ENCODE measurements at regions not wholly inside any gene's neighbourhood (a gene's known extent, or its start where the extent isn't known, plus 50 kb on each side); places are given as distances from the start of the nearest gene placed in this dataset.

DNA sequence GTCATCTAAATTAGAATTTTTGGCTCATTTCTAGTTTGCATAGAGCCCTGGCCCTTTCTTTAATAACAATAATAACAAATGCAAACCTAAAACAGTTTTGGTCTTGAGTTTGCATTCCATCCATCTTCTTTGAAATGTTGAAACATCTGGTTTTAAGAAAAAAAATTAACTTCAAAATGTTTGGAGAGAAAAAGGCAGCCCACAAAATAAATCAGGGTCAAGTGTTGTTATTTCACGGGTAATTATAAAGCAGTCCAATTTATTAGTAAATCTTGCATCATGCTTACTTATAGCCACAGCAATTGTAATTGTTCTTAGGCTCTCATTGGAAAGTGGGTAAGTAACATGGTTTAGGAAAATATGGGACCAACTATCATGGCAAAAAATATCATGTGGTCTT is 247.0 kb upstream of the MEF2C start:
- Histone ChIP-seq H3K9me3 (replicated peaks) (no peaks in the 10 kb centered on the region), H3K27me3 (ENCODE audit: low read depth) (no peaks in the 10 kb centered on the region), H3K27ac (replicated peaks) (no peak overlapping the region), H3K4me3 (no peak overlapping the region), H3K36me3 (no peaks in the 10 kb centered on the region), H3K4me1 (no peaks in the 10 kb centered on the region)
- no peak for DNase-seq
- intact Hi-C loops (cut with micrococcal nuclease), result no loop called here
- TF ChIP-seq, protein P1, sequence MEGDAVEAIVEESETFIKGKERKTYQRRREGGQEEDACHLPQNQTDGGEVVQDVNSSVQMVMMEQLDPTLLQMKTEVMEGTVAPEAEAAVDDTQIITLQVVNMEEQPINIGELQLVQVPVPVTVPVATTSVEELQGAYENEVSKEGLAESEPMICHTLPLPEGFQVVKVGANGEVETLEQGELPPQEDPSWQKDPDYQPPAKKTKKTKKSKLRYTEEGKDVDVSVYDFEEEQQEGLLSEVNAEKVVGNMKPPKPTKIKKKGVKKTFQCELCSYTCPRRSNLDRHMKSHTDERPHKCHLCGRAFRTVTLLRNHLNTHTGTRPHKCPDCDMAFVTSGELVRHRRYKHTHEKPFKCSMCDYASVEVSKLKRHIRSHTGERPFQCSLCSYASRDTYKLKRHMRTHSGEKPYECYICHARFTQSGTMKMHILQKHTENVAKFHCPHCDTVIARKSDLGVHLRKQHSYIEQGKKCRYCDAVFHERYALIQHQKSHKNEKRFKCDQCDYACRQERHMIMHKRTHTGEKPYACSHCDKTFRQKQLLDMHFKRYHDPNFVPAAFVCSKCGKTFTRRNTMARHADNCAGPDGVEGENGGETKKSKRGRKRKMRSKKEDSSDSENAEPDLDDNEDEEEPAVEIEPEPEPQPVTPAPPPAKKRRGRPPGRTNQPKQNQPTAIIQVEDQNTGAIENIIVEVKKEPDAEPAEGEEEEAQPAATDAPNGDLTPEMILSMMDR (IDR thresholded peaks at IDR 0.05; ENCODE audit: borderline replicate concordance), result no peak

- TF ChIP-seq, protein P1 (IDR thresholded peaks at IDR 0.05; ENCODE audit: borderline replicate concordance), result no peak
- Histone ChIP-seq H3K27ac (replicated peaks) (no peak overlapping the region), H3K27me3 (ENCODE audit: low read depth) (no peaks in the 10 kb centered on the region), H3K4me1 (no peaks in the 10 kb centered on the region), H3K4me3 (no peak overlapping the region), H3K36me3 (no peaks in the 10 kb centered on the region), H3K9me3 (replicated peaks) (no peaks in the 10 kb centered on the region)
- intact Hi-C loops (cut with micrococcal nuclease), result no loop called here
- DNase-seq, result no peak
These were observed 246.1 kb upstream of the MEF2C start for GRCh38 chr5:89128906-89129625.

DNA sequence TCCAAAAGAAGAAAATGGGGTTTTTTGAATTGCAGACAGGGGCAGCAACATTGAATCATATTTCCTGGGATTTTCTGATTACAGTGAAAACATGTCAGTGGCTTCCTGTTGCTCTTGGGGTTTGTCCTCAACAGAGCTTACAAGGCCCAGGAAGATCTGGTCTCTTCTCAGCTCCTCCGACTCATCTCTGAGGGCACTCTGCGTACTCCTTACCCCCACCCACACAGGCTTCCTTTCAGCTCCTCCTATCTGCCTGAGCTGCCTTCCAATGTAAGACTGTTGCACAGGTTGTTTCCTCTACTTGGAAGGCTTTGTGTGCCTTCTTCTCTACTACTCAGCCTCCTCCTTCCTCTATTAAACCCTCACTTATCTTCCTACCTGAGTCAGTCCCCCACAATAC is 245.1 kb upstream of the MEF2C start:
- H3K9me3 ChIP-seq (replicated peaks), result no peaks in the 10 kb centered on the region
- no peaks in the 10 kb centered on the region for H3K36me3 ChIP-seq
- no peak for DNase-seq
- H3K4me1 ChIP-seq, result no peaks in the 10 kb centered on the region
- no peak overlapping the region for H3K27ac ChIP-seq (replicated peaks)
- TF ChIP-seq, protein P1 (IDR thresholded peaks at IDR 0.05; ENCODE audit: borderline replicate concordance), result no peak
- H3K27me3 ChIP-seq (ENCODE audit: low read depth), result no peaks in the 10 kb centered on the region
- H3K4me3 ChIP-seq, result no peak overlapping the region
- intact Hi-C loops (cut with micrococcal nuclease), result no loop called here

DNA sequence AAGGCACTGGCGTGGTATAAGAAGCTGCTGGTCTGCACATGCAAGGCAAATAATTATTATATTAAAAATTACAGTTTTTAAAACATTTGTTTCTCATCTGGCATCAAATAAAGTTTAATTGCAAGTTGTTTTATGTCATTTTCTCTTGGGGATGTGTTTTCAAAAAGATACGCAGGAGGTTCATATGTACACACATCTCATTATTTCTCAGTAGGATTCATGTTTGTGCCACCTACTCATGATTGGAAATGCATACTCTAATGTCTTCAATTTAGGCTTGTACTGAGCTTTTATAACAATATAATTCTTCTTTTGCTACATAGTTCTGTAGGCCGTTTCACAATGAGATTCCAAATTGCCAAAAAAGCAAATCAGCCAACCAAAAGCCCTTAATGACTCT is 244.2 kb upstream of the MEF2C start:
- intact Hi-C loops (cut with micrococcal nuclease), result no loop called here
- TF ChIP-seq, protein P1 (IDR thresholded peaks at IDR 0.05; ENCODE audit: borderline replicate concordance), result no peak
- Histone ChIP-seq H3K9me3 (replicated peaks) (no peaks in the 10 kb centered on the region), H3K36me3 (no peaks in the 10 kb centered on the region), H3K4me3 (no peak overlapping the region), H3K27ac (replicated peaks) (no peak overlapping the region), H3K27me3 (ENCODE audit: low read depth) (no peaks in the 10 kb centered on the region), H3K4me1 (no peaks in the 10 kb centered on the region)
- no peak for DNase-seq

- DNase-seq, result no peak
- intact Hi-C loops (cut with micrococcal nuclease), result no loop called here
These were observed 242.4 kb upstream of the MEF2C start for GRCh38 chr5:89125372-89125771.

More at GRCh38 chr5:89125372-89125771, 242.4 kb upstream of the MEF2C start:
- Histone ChIP-seq H3K9me3 (replicated peaks) (no peaks in the 10 kb centered on the region), H3K4me1 (no peaks in the 10 kb centered on the region), H3K36me3 (no peaks in the 10 kb centered on the region), H3K4me3 (no peak overlapping the region), H3K27me3 (ENCODE audit: low read depth) (no peaks in the 10 kb centered on the region), H3K27ac (replicated peaks) (no peak overlapping the region)
- TF ChIP-seq, protein P1 (IDR thresholded peaks at IDR 0.05; ENCODE audit: borderline replicate concordance), result no peak

Measured in left ventricle myocardium inferior (tissue), 1 donor.